HepG2 (cell line): ENCODE measurements at regions not wholly inside any gene's neighbourhood (a gene's known extent, or its start where the extent isn't known, plus 50 kb on each side); places are given as distances from the start of the nearest gene placed in this dataset.

Experiments
- CHD4 ChIP-seq: fragments of 200-600 bp; sonication (generic); IDR thresholded peaks from 2 replicates; pipeline ENCODE4 v1.7.0; 2017; ENCODE audit warnings: mild to moderate bottlenecking, low read length, borderline replicate concordance
- CREM ChIP-seq, 2 experiments: sonication (generic) in 1 of 2; formaldehyde crosslinking in 1 of 2; IDR thresholded peaks; 2 replicates each; pipeline versions ENCODE4 v1.4.0 to v1.6.1; 2016 to 2020; ENCODE audit warnings: antibody characterized with exemption in 1 of 2, mild to moderate bottlenecking in 1 of 2, missing genetic modification reagents in 1 of 2
- FOXA1 ChIP-seq, 2 experiments: fragments of 450-650 bp in 1 of 2; sonication (generic) in 1 of 2; formaldehyde crosslinking in 1 of 2; IDR thresholded peaks; 2 replicates each; pipeline versions ENCODE4 v1.4.0 to v1.6.1; 2016 to 2020; ENCODE audit warnings: missing genetic modification reagents in 1 of 2
- FOXM1 ChIP-seq: sonication (generic); formaldehyde crosslinking; IDR thresholded peaks from 2 replicates; pipeline ENCODE4 v1.5.0; 2020; ENCODE audit warnings: missing genetic modification reagents
- GABPA ChIP-seq, 2 experiments: IDR thresholded peaks; 2 replicates each; pipeline ENCODE4 v1.6.1; 2011 to 2016; ENCODE audit warnings: low read depth in 2 of 2, low read length in 1 of 2, missing biosample characterization in 1 of 2, missing genetic modification characterization in 1 of 2
- ISX ChIP-seq: sonication (generic); formaldehyde crosslinking; conservative IDR thresholded peaks from 2 replicates; pipeline ENCODE4 v1.5.0; 2020; ENCODE audit warnings: missing genetic modification reagents
- NFIC ChIP-seq: IDR thresholded peaks from 2 replicates; pipeline ENCODE4 v1.6.1; 2012; ENCODE audit warnings: mild to moderate bottlenecking, low read length, inconsistent platforms
- ZNF883 ChIP-seq: sonication (generic); formaldehyde crosslinking; IDR thresholded peaks from 2 replicates; pipeline ENCODE4 v1.5.1; 2020; ENCODE audit warnings: mild to moderate bottlenecking, missing genetic modification reagents; ENCODE audit errors: not compliant biosample characterization
- TF ChIP-seq, protein P1 (sequence below): sonication (generic); formaldehyde crosslinking; IDR thresholded peaks from 2 replicates; pipeline ENCODE4 v1.4.0; 2020; ENCODE audit warnings: missing genetic modification reagents, mild to moderate bottlenecking, borderline replicate concordance
- TF ChIP-seq, protein P2 (sequence below): sonication (generic); formaldehyde crosslinking; IDR thresholded peaks from 2 replicates; pipeline ENCODE4 v1.5.0; 2020; ENCODE audit warnings: mild to moderate bottlenecking, missing genetic modification reagents, borderline replicate concordance
- TF ChIP-seq, protein P3 (sequence below): sonication (generic); formaldehyde crosslinking; IDR thresholded peaks from 2 replicates; pipeline ENCODE4 v1.5.0; 2020; ENCODE audit warnings: missing genetic modification reagents

DNA sequence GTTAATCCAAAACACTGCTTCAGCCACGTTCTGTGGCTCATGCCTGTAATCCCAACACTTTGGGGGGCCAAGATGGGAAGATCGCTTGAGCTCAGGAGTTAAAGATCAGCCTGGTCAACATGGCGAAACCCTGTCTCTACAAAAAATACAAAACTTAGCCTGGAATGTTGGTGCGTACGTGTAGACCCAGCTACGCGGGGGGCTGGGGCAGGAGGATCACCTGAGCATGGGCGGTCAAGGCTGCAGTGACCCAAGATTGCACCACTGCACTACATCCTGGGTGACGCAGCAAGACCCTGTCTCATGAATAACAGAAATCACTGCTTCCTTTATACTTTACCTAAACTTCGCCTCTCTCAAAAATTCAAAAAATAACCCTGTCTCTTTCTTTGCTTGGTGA, 1325.0 kb upstream of the CADM2 start:
- TF ChIP-seq NFIC, result no peak
- no peak for TF ChIP-seq FOXM1 (CRISPR knock-in tag)
- TF ChIP-seq, protein P1, sequence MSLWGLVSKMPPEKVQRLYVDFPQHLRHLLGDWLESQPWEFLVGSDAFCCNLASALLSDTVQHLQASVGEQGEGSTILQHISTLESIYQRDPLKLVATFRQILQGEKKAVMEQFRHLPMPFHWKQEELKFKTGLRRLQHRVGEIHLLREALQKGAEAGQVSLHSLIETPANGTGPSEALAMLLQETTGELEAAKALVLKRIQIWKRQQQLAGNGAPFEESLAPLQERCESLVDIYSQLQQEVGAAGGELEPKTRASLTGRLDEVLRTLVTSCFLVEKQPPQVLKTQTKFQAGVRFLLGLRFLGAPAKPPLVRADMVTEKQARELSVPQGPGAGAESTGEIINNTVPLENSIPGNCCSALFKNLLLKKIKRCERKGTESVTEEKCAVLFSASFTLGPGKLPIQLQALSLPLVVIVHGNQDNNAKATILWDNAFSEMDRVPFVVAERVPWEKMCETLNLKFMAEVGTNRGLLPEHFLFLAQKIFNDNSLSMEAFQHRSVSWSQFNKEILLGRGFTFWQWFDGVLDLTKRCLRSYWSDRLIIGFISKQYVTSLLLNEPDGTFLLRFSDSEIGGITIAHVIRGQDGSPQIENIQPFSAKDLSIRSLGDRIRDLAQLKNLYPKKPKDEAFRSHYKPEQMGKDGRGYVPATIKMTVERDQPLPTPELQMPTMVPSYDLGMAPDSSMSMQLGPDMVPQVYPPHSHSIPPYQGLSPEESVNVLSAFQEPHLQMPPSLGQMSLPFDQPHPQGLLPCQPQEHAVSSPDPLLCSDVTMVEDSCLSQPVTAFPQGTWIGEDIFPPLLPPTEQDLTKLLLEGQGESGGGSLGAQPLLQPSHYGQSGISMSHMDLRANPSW, result no peak
- no peak for TF ChIP-seq FOXA1 (IDR thresholded peaks at IDR 0.05)
- TF ChIP-seq FOXA1 (CRISPR knock-in tag; IDR thresholded peaks at IDR 0.05), result no peak
- no peak for TF ChIP-seq GABPA (IDR thresholded peaks at IDR 0.05; ENCODE audit: low read depth, low read length)
- TF ChIP-seq GABPA (CRISPR knock-in tag; IDR thresholded peaks at IDR 0.05; ENCODE audit: low read depth), result no peak
- no peak for TF ChIP-seq ZNF883
- TF ChIP-seq, protein P2, sequence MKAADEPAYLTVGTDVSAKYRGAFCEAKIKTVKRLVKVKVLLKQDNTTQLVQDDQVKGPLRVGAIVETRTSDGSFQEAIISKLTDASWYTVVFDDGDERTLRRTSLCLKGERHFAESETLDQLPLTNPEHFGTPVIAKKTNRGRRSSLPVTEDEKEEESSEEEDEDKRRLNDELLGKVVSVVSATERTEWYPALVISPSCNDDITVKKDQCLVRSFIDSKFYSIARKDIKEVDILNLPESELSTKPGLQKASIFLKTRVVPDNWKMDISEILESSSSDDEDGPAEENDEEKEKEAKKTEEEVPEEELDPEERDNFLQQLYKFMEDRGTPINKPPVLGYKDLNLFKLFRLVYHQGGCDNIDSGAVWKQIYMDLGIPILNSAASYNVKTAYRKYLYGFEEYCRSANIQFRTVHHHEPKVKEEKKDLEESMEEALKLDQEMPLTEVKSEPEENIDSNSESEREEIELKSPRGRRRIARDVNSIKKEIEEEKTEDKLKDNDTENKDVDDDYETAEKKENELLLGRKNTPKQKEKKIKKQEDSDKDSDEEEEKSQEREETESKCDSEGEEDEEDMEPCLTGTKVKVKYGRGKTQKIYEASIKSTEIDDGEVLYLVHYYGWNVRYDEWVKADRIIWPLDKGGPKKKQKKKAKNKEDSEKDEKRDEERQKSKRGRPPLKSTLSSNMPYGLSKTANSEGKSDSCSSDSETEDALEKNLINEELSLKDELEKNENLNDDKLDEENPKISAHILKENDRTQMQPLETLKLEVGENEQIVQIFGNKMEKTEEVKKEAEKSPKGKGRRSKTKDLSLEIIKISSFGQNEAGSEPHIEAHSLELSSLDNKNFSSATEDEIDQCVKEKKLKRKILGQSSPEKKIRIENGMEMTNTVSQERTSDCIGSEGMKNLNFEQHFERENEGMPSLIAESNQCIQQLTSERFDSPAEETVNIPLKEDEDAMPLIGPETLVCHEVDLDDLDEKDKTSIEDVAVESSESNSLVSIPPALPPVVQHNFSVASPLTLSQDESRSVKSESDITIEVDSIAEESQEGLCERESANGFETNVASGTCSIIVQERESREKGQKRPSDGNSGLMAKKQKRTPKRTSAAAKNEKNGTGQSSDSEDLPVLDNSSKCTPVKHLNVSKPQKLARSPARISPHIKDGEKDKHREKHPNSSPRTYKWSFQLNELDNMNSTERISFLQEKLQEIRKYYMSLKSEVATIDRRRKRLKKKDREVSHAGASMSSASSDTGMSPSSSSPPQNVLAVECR (CRISPR knock-in tag), result no peak
- no peak for TF ChIP-seq ISX
- no peak for TF ChIP-seq CHD4
- TF ChIP-seq, protein P3, sequence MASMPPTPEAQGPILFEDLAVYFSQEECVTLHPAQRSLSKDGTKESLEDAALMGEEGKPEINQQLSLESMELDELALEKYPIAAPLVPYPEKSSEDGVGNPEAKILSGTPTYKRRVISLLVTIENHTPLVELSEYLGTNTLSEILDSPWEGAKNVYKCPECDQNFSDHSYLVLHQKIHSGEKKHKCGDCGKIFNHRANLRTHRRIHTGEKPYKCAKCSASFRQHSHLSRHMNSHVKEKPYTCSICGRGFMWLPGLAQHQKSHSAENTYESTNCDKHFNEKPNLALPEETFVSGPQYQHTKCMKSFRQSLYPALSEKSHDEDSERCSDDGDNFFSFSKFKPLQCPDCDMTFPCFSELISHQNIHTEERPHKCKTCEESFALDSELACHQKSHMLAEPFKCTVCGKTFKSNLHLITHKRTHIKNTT (CRISPR knock-in tag), result no peak
- TF ChIP-seq CREM (IDR thresholded peaks at IDR 0.05), result no peak
- no peak for TF ChIP-seq CREM (CRISPR knock-in tag; IDR thresholded peaks at IDR 0.05)
